B cell (primary cell): ENCODE measurements at regions not wholly inside any gene's neighbourhood (a gene's known extent, or its start where the extent isn't known, plus 50 kb on each side); places are given as distances from the start of the nearest gene placed in this dataset.

Experiments used
- EZH2 ChIP-seq: IDR thresholded peaks from 2 replicates; pipeline ENCODE4 v1.6.1; 2012; ENCODE audit warnings: borderline replicate concordance, low read depth, mild to moderate bottlenecking, moderate library complexity, low read length; ENCODE audit not compliant: insufficient read depth, poor library complexity, severe bottlenecking
- TF ChIP-seq, protein P1 (sequence below): fragments of 200-600 bp; IDR thresholded peaks from one replicate; pipeline ENCODE4 v1.8.0; 2022; ENCODE audit warnings: antibody characterized with exemption, mild to moderate bottlenecking

GRCh38 chr10:55104738-55105137 is 303.7 kb upstream of the PCDH15 start:
- TF ChIP-seq, protein P1, sequence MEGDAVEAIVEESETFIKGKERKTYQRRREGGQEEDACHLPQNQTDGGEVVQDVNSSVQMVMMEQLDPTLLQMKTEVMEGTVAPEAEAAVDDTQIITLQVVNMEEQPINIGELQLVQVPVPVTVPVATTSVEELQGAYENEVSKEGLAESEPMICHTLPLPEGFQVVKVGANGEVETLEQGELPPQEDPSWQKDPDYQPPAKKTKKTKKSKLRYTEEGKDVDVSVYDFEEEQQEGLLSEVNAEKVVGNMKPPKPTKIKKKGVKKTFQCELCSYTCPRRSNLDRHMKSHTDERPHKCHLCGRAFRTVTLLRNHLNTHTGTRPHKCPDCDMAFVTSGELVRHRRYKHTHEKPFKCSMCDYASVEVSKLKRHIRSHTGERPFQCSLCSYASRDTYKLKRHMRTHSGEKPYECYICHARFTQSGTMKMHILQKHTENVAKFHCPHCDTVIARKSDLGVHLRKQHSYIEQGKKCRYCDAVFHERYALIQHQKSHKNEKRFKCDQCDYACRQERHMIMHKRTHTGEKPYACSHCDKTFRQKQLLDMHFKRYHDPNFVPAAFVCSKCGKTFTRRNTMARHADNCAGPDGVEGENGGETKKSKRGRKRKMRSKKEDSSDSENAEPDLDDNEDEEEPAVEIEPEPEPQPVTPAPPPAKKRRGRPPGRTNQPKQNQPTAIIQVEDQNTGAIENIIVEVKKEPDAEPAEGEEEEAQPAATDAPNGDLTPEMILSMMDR = no peak
- no peak for TF ChIP-seq EZH2
